ENCODE measurements at regions not wholly inside any gene's neighbourhood (a gene's known extent, or its start where the extent isn't known, plus 50 kb on each side); places are given as distances from the start of the nearest gene placed in this dataset.

DNA sequence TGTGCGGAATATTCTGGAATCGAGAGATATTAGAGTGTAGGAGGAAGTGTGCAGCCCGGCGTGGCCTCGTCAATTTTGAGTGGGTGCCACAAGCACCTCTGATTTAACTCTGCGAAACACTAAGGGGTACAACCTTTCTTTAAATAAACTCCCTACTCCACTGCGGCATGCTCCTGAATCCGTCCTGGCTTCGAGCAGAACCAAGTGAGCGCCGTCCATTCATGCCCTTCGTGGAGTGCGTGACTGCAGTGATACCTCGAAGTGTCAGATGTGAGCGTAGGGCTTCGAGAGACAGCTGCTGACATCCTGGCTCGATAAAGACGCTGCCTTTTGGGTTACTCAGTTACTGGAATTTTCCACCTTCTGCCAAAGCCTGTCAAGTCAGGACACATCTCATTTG is 128.8 kb downstream of the FOXL1 start (continued):
- TF ChIP-seq KLF8 (tag by site-specific recombination; IDR thresholded peaks at IDR 0.05) (no peak), ZNF596 (tag by site-specific recombination; IDR thresholded peaks at IDR 0.05) (no peak)
- TF ChIP-seq, protein P1, sequence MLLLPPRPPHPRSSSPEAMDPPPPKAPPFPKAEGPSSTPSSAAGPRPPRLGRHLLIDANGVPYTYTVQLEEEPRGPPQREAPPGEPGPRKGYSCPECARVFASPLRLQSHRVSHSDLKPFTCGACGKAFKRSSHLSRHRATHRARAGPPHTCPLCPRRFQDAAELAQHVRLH (tag by site-specific recombination; IDR thresholded peaks at IDR 0.05): no peak
- TF ChIP-seq, protein P2, sequence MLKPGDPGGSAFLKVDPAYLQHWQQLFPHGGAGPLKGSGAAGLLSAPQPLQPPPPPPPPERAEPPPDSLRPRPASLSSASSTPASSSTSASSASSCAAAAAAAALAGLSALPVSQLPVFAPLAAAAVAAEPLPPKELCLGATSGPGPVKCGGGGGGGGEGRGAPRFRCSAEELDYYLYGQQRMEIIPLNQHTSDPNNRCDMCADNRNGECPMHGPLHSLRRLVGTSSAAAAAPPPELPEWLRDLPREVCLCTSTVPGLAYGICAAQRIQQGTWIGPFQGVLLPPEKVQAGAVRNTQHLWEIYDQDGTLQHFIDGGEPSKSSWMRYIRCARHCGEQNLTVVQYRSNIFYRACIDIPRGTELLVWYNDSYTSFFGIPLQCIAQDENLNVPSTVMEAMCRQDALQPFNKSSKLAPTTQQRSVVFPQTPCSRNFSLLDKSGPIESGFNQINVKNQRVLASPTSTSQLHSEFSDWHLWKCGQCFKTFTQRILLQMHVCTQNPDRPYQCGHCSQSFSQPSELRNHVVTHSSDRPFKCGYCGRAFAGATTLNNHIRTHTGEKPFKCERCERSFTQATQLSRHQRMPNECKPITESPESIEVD (tag by site-specific recombination; IDR thresholded peaks at IDR 0.05): no peak

DNA sequence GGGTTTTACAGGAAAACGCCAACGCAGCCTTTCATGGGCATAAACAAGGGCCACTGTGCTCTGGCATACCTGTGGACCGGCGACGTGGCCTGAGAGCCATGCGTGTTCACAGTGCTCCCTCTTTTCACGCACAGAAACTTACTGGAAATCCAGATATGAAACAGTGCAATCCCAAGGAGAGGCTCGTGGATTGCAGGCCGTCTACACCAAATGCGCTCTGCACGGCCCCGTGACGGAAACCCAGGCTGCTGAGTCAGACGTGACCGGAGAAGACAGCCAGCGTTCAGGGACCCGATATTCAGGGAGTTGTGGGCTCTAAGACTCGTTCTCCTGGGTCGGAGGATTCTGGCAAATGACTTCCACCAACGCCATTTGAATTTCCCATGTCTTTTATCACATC is 129.2 kb downstream of the FOXL1 start:
- POLR2A ChIA-PET: no interaction called here
- H3K9me3 ChIP-seq (ENCODE audit: control insufficient read depth, insufficient read depth, low read depth, low read length): no peaks in the 10 kb centered on the region
- TF ChIP-seq ZNF623 (tag by site-specific recombination; IDR thresholded peaks at IDR 0.05): no peak
- H3K27ac ChIP-seq (ENCODE audit: extremely low read depth, low read depth, low read length): no peak overlapping the region
- no peaks in the 10 kb centered on the region for H3K36me3 ChIP-seq (ENCODE audit: control insufficient read depth in 2 of 2, insufficient read depth in 1 of 2, low read length in 2 of 2)
- H3K4me1 ChIP-seq (ENCODE audit: control insufficient read depth, insufficient read depth, low read length): no peaks in the 10 kb centered on the region
- CTCF ChIA-PET: no interaction called here
- H3K4me3 ChIP-seq (ENCODE audit: low read depth, low read length): no peak overlapping the region

DNA sequence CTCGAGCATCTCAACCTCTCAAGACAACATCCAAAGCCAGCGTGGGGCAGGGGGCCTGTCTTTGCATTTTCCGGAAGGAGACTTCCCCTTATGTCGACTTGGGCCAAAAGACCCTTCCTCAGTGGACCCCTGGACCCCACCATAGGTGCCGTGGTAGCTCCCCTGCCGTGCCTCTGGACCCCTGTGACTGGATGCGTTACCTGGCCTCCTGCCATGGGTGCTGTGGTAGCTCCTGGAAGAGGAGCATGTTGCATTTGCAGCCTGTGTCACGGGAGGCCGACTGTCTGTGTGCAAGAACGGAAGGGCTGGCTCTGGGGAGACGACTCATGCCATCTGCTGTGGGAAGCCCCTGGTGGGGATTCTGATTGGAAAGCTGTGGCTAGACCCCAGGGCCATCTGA is 130.1 kb downstream of the FOXL1 start:
- H3K4me3 ChIP-seq (ENCODE audit: low read depth, low read length): no peak overlapping the region
- TF ChIP-seq ZNF600 (tag by site-specific recombination; IDR thresholded peaks at IDR 0.05) (no peak), ZNF302 (tag by site-specific recombination; IDR thresholded peaks at IDR 0.05; ENCODE audit: low read depth) (no peak), ZNF23 (tag by site-specific recombination; IDR thresholded peaks at IDR 0.05; ENCODE audit: borderline replicate concordance) (no peak), GLIS1 (tag by site-specific recombination; IDR thresholded peaks at IDR 0.05) (no peak), ZXDB (tag by site-specific recombination; IDR thresholded peaks at IDR 0.05) (no peak), ZBTB48 (tag by site-specific recombination; IDR thresholded peaks at IDR 0.05) (no peak), ZNF830 (tag by site-specific recombination; IDR thresholded peaks at IDR 0.05; ENCODE audit: low read depth) (no peak), ZNF707 (tag by site-specific recombination; IDR thresholded peaks at IDR 0.05) (no peak), ZNF596 (tag by site-specific recombination; IDR thresholded peaks at IDR 0.05) (no peak), ZNF248 (tag by site-specific recombination; IDR thresholded peaks at IDR 0.05) (no peak)
- TF ChIP-seq, protein P3, sequence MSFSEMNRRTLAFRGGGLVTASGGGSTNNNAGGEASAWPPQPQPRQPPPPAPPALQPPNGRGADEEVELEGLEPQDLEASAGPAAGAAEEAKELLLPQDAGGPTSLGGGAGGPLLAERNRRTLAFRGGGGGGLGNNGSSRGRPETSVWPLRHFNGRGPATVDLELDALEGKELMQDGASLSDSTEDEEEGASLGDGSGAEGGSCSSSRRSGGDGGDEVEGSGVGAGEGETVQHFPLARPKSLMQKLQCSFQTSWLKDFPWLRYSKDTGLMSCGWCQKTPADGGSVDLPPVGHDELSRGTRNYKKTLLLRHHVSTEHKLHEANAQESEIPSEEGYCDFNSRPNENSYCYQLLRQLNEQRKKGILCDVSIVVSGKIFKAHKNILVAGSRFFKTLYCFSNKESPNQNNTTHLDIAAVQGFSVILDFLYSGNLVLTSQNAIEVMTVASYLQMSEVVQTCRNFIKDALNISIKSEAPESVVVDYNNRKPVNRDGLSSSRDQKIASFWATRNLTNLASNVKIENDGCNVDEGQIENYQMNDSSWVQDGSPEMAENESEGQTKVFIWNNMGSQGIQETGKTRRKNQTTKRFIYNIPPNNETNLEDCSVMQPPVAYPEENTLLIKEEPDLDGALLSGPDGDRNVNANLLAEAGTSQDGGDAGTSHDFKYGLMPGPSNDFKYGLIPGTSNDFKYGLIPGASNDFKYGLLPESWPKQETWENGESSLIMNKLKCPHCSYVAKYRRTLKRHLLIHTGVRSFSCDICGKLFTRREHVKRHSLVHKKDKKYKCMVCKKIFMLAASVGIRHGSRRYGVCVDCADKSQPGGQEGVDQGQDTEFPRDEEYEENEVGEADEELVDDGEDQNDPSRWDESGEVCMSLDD (tag by site-specific recombination; IDR thresholded peaks at IDR 0.05): no peak
- TF ChIP-seq, protein P4, sequence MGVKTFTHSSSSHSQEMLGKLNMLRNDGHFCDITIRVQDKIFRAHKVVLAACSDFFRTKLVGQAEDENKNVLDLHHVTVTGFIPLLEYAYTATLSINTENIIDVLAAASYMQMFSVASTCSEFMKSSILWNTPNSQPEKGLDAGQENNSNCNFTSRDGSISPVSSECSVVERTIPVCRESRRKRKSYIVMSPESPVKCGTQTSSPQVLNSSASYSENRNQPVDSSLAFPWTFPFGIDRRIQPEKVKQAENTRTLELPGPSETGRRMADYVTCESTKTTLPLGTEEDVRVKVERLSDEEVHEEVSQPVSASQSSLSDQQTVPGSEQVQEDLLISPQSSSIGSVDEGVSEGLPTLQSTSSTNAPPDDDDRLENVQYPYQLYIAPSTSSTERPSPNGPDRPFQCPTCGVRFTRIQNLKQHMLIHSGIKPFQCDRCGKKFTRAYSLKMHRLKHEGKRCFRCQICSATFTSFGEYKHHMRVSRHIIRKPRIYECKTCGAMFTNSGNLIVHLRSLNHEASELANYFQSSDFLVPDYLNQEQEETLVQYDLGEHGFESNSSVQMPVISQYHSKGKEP (tag by site-specific recombination; IDR thresholded peaks at IDR 0.05): no peak
- H3K36me3 ChIP-seq (ENCODE audit: control insufficient read depth in 2 of 2, insufficient read depth in 1 of 2, low read length in 2 of 2): no peaks in the 10 kb centered on the region
- POLR2A ChIA-PET: no interaction called here
- no peak overlapping the region for H3K27ac ChIP-seq (ENCODE audit: extremely low read depth, low read depth, low read length)
- CTCF ChIA-PET: no interaction called here
- no peaks in the 10 kb centered on the region for H3K9me3 ChIP-seq (ENCODE audit: control insufficient read depth, insufficient read depth, low read depth, low read length)
- no peaks in the 10 kb centered on the region for H3K4me1 ChIP-seq (ENCODE audit: control insufficient read depth, insufficient read depth, low read length)
